Pancreas (tissue), 10 donors: ENCODE measurements at regions not wholly inside any gene's neighbourhood (a gene's known extent, or its start where the extent isn't known, plus 50 kb on each side); places are given as distances from the start of the nearest gene placed in this dataset.

ENCODE experiments used
- ATAC-seq, 4 donors: fragments of 200-7000 bp; cut with Tn5 transposase; one replicate each; pipeline versions ENCODE4 v1.8.0 to v1.9.1; 2020; ENCODE audit warnings: mild to moderate bottlenecking in 4 of 4, moderate library complexity in 4 of 4
- DNase-seq, 6 donors: peaks; one replicate each; pipeline ENCODE4 v3.0.0-alpha.2; 2020
- FAIRE-seq: peaks from 2 replicates; lab custom pipeline; 2012; peaks lifted over from hg19 to GRCh38; lab: Jason Lieb, UNC
- H3K27ac ChIP-seq, 4 donors: fragments of 200-600 bp; sonication (generic); 1 replicate in 3 of 4; 2 replicates in 1 of 4; pipeline versions ENCODE4 v1.5.0 to v1.8.0; 2020
- H3K27me3 ChIP-seq, 4 donors: fragments of 200-600 bp; one replicate each; pipeline ENCODE4 v1.8.0; 2021
- H3K36me3 ChIP-seq, 3 donors: fragments of 200-600 bp; sonication (generic) in 1 of 3; one replicate each; pipeline versions ENCODE4 v1.5.0 to v1.8.0; 2020 to 2021
- H3K4me1 ChIP-seq, 3 donors: fragments of 200-600 bp; one replicate each; pipeline ENCODE4 v1.8.0; 2021
- H3K4me3 ChIP-seq, 4 donors: fragments of 200-600 bp; sonication (generic) in 2 of 4; one replicate each; pipeline versions ENCODE4 v1.5.0 to v1.8.0; 2020 to 2021
- H3K9me3 ChIP-seq, 4 donors: fragments of 200-600 bp; one replicate each; pipeline ENCODE4 v1.8.0; 2021
- CTCF ChIP-seq, 4 donors: fragments of 200-600 bp; sonication (generic) in 3 of 4; IDR thresholded peaks; one replicate each; pipeline versions ENCODE4 v1.5.0 to v1.8.0; 2021; ENCODE audit warnings: antibody characterized with exemption in 4 of 4
- WGBS, 2 donors: extraction: QIAGEN DNeasy Blood & Tissue Kit; methylation state at CpG; one replicate each; pipeline ENCODE4 v1.1.7; 2013; 5-methylcytosine and 5-hydroxymethylcytosine counted together
- intact Hi-C, 3 donors: fragments of 100-400 bp; cut with DNase I; formaldehyde crosslinking; loops; one replicate each; pipeline versions ENCODE4 v1.11.1 to v1.14.2; 2022
- donor health status: healthy with polysubstance abuse.
- donor health status: DM: no; HTN: no; CAD: no; lungs with moderate emphysema.
- donor health status: DM: no; HTN: no; CAD: no.
- donor health status: control.
- donor health status: control.
- donor health status: Bipolar disorder and iron deficiency.
- donor health status: DM: yes; HTN: yes; CAD: no.
- donor health status: DM: no; HTN: no; CAD: no.
- donor health status: DM: no; HTN: no; CAD: no.
- donor health status: DM: yes; HTN: yes; CAD: no.

GRCh38 chrX:63285375-63285774 lies 65.8 kb downstream of the SPIN4 start:
- H3K27me3 ChIP-seq, result no peaks in the 10 kb centered on the region
- no peak for ATAC-seq
- no peaks in the 10 kb centered on the region for H3K9me3 ChIP-seq
- H3K27ac ChIP-seq, result no peak overlapping the region
- H3K4me1 ChIP-seq, result no peaks in the 10 kb centered on the region
- DNase-seq, result no peak
- no peak for TF ChIP-seq CTCF (IDR thresholded peaks at IDR 0.05)
- H3K36me3 ChIP-seq, result no peaks in the 10 kb centered on the region
- 55 to 79% methylated on average over 1 of the region's 1 CpG for WGBS, 2 donors
- H3K4me3 ChIP-seq, result no peak overlapping the region
- FAIRE-seq, result no peak
- intact Hi-C loops, result no loop called here

GRCh38 chrX:63284659-63285058 lies 66.5 kb downstream of the SPIN4 start:
- DNase-seq, result no peak

GRCh38 chrX:63283348-63283747 lies 67.8 kb downstream of the SPIN4 start:
- DNase-seq (no peak), ATAC-seq (no peak), FAIRE-seq (no peak)
- Histone ChIP-seq H3K9me3 (no peaks in the 10 kb centered on the region), H3K27ac (no peak overlapping the region), H3K27me3 (no peaks in the 10 kb centered on the region), H3K4me1 (no peaks in the 10 kb centered on the region), H3K36me3 (no peaks in the 10 kb centered on the region), H3K4me3 (no peak overlapping the region)
- intact Hi-C loops, result no loop called here
- no peak for TF ChIP-seq CTCF (IDR thresholded peaks at IDR 0.05)
- 87 to 92% methylated on average over 4 of the region's 4 CpGs for WGBS, 2 donors

More at GRCh38 chrX:63284659-63285058, 66.5 kb downstream of the SPIN4 start:
- Histone ChIP-seq H3K27ac (no peak overlapping the region), H3K36me3 (no peaks in the 10 kb centered on the region), H3K27me3 (no peaks in the 10 kb centered on the region), H3K4me3 (no peak overlapping the region), H3K9me3 (no peaks in the 10 kb centered on the region), H3K4me1 (no peaks in the 10 kb centered on the region)
- no peak for FAIRE-seq
- WGBS, 2 donors, result 58 to 72% methylated on average over 2 of the region's 2 CpGs
- ATAC-seq, result no peak
- intact Hi-C loops, result no loop called here
- TF ChIP-seq CTCF (IDR thresholded peaks at IDR 0.05), result no peak

GRCh38 chrX:63282828-63283227 lies 68.3 kb downstream of the SPIN4 start:
- ATAC-seq (no peak), DNase-seq (peak in 2 of 6 donors; percentile 55 to 63), FAIRE-seq (no peak)
- intact Hi-C loops, result no loop called here
- Histone ChIP-seq H3K36me3 (no peaks in the 10 kb centered on the region), H3K4me1 (no peaks in the 10 kb centered on the region), H3K27ac (no peak overlapping the region), H3K4me3 (no peak overlapping the region), H3K9me3 (no peaks in the 10 kb centered on the region), H3K27me3 (no peaks in the 10 kb centered on the region)
- no peak for TF ChIP-seq CTCF (IDR thresholded peaks at IDR 0.05)

GRCh38 chrX:63282077-63282476 lies 69.1 kb downstream of the SPIN4 start:
- ATAC-seq, result no peak
- no peak for FAIRE-seq
- no peak for TF ChIP-seq CTCF (IDR thresholded peaks at IDR 0.05)

More at GRCh38 chrX:63282077-63282476, 69.1 kb downstream of the SPIN4 start:
- no peak for DNase-seq
- Histone ChIP-seq H3K4me1 (no peaks in the 10 kb centered on the region), H3K9me3 (no peaks in the 10 kb centered on the region), H3K4me3 (no peak overlapping the region), H3K36me3 (no peaks in the 10 kb centered on the region), H3K27me3 (no peaks in the 10 kb centered on the region), H3K27ac (no peak overlapping the region)
- intact Hi-C loops, result no loop called here
- 47 to 54% methylated on average over 2 of the region's 2 CpGs for WGBS, 2 donors
